Chondrocyte (in vitro differentiated cells): ENCODE measurements at regions not wholly inside any gene's neighbourhood (a gene's known extent, or its start where the extent isn't known, plus 50 kb on each side); places are given as distances from the start of the nearest gene placed in this dataset.

Experiments
- DNase-seq: peaks from one replicate; pipeline ENCODE4 v3.0.0; 2021; ENCODE audit warnings: mixed read lengths, low spot score
- H3K27ac Mint-ChIP-seq: one replicate; pipeline ENCODE4 v1.8.0; 2021; ENCODE audit warnings: mild to moderate bottlenecking, moderate library complexity, mixed read lengths; ENCODE audit not compliant: unreplicated experiment
- H3K27me3 Mint-ChIP-seq: 2 replicates; pipeline ENCODE4 v1.8.0; 2021; ENCODE audit warnings: low read depth, mixed read lengths
- H3K36me3 Mint-ChIP-seq: 2 replicates; pipeline ENCODE4 v1.8.0; 2021; ENCODE audit warnings: low read depth, mixed read lengths
- H3K4me1 Mint-ChIP-seq: 2 replicates; pipeline ENCODE4 v1.8.0; 2021; ENCODE audit warnings: low read depth, mild to moderate bottlenecking, mixed read lengths
- H3K4me3 Mint-ChIP-seq: one replicate; pipeline ENCODE4 v1.8.0; 2021; ENCODE audit warnings: mild to moderate bottlenecking, moderate library complexity, mixed read lengths; ENCODE audit not compliant: unreplicated experiment
- H3K9me3 Mint-ChIP-seq: 2 replicates; pipeline ENCODE4 v1.8.0; 2021; ENCODE audit warnings: low read depth, mixed read lengths
- TF ChIP-seq, protein P1 (sequence below): fragments of 200-600 bp; sonication (generic); IDR thresholded peaks from 2 replicates; pipeline ENCODE4 v1.5.0; 2021; ENCODE audit warnings: antibody characterized with exemption, mild to moderate bottlenecking, moderate library complexity

- no peaks in the 10 kb centered on the region for H3K36me3 Mint-ChIP-seq
- TF ChIP-seq, protein P1, sequence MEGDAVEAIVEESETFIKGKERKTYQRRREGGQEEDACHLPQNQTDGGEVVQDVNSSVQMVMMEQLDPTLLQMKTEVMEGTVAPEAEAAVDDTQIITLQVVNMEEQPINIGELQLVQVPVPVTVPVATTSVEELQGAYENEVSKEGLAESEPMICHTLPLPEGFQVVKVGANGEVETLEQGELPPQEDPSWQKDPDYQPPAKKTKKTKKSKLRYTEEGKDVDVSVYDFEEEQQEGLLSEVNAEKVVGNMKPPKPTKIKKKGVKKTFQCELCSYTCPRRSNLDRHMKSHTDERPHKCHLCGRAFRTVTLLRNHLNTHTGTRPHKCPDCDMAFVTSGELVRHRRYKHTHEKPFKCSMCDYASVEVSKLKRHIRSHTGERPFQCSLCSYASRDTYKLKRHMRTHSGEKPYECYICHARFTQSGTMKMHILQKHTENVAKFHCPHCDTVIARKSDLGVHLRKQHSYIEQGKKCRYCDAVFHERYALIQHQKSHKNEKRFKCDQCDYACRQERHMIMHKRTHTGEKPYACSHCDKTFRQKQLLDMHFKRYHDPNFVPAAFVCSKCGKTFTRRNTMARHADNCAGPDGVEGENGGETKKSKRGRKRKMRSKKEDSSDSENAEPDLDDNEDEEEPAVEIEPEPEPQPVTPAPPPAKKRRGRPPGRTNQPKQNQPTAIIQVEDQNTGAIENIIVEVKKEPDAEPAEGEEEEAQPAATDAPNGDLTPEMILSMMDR = no peak
- no peaks in the 10 kb centered on the region for H3K4me1 Mint-ChIP-seq
- no peak overlapping the region for H3K4me3 Mint-ChIP-seq
- DNase-seq = no peak
- H3K9me3 Mint-ChIP-seq = peaks cover 34% of the 10 kb centered on the region
- H3K27ac Mint-ChIP-seq = no peak overlapping the region
- H3K27me3 Mint-ChIP-seq = no peaks in the 10 kb centered on the region
Observed at GRCh38 chr13:47564041-47564440, 437.0 kb downstream of the SUCLA2 start.

DNA sequence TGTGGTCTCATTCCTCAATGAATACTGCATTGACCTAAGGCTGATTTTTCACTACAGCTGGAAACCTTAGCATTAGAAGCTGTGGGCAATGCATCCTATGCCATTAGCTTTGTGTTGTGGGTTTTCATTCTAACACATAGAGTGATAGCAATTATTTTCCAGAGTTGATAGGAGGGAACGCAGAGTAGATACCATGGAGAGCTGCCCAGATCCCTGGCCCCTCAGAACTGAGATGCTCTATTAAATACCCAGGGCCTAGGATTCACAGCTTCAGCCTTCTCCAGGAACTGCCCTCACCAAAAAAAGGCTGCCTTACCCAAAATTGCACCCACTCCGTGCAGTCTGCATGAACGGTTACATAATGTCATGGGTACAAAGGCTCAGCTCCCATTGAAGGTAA, 444.4 kb downstream of the SUCLA2 start:
- no peaks in the 10 kb centered on the region for H3K36me3 Mint-ChIP-seq

DNA sequence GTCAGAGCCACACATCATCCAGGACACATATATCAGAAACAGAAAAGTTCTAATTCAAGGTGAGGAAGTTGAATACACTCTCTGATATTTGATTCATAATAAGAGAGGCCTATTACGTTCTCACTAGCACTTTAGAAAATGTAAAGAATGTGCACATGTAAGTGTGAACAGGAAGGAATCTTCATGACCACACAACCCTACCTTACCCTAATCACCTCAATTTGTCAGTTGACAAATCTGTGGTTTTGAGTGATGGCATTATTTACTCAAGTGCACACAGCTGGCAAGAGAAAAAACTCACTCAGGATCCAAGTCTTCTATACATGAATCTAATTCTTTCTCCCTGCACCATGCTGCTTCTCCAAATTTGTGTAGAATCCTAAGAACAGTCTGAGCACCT, 445.8 kb downstream of the SUCLA2 start:
- Mint-ChIP-seq H3K27ac (no peak overlapping the region), H3K36me3 (no peaks in the 10 kb centered on the region), H3K4me1 (no peaks in the 10 kb centered on the region), H3K9me3 (no peaks in the 10 kb centered on the region), H3K27me3 (no peaks in the 10 kb centered on the region), H3K4me3 (no peak overlapping the region)
- DNase-seq = no peak
- TF ChIP-seq, protein P1 = no peak

More for the DNA sequence above, 444.4 kb downstream of the SUCLA2 start:
- no peaks in the 10 kb centered on the region for H3K9me3 Mint-ChIP-seq
- TF ChIP-seq, protein P1 = no peak
- no peak for DNase-seq
- H3K4me1 Mint-ChIP-seq = no peaks in the 10 kb centered on the region
- H3K4me3 Mint-ChIP-seq = no peak overlapping the region
- H3K27me3 Mint-ChIP-seq = no peaks in the 10 kb centered on the region
- H3K27ac Mint-ChIP-seq = no peak overlapping the region

GRCh38 chr13:47553329-47553977, 447.6 kb downstream of the SUCLA2 start:
- peaks cover 4% of the 10 kb centered on the region for H3K4me1 Mint-ChIP-seq
- TF ChIP-seq, protein P1 = no peak
- no peaks in the 10 kb centered on the region for H3K27me3 Mint-ChIP-seq
- H3K27ac Mint-ChIP-seq = no peak overlapping the region
- H3K36me3 Mint-ChIP-seq = no peaks in the 10 kb centered on the region
- DNase-seq = no peak
- no peaks in the 10 kb centered on the region for H3K9me3 Mint-ChIP-seq
- H3K4me3 Mint-ChIP-seq = no peak overlapping the region

- Mint-ChIP-seq H3K4me3 (no peak overlapping the region), H3K27me3 (peaks cover 2% of the 10 kb centered on the region), H3K9me3 (peaks cover 3% of the 10 kb centered on the region), H3K4me1 (peaks cover 4% of the 10 kb centered on the region), H3K27ac (no peak overlapping the region), H3K36me3 (no peaks in the 10 kb centered on the region)
- DNase-seq = no peak
- TF ChIP-seq, protein P1 = peak; percentile 18
Observed at GRCh38 chr13:47549219-47549752, 451.8 kb downstream of the SUCLA2 start.
